ENCODE measurements at regions not wholly inside any gene's neighbourhood (a gene's known extent, or its start where the extent isn't known, plus 50 kb on each side); places are given as distances from the start of the nearest gene placed in this dataset.

DNA sequence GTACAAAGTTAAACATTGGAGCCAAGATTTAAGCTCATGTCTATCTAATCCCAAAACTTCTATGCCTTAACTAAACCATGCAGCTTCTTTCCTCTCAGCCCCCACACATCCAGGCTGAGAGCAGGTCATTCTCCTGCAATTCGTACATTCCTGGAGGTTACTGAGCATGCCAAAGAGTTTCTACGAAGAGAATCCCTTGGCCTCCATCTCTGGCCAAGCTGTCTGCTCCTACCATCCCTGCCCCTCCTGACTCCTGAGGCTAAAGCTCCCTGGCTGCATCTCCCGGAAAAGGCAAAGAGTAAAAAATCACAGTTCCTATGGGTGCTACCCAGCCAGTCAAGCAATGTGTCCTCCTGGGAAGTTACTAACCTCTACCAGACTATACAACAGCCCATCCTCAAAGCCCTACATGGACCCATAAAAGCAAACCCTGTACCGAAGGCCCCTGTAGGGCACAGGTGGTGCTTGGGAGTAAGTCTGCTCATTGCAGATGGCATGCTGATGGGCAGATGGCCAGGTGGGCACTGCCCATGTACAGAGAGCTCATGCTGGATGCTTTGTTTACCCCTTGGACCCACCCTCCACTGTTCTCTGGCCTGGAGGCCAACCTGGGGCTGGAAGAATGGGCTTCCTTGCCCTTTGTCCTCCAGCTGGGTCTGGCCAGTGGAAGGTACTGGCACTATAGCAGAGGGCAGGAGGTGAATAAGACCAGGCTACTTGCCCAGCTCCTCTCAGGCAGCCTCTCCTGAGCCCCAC is 99.5 kb downstream of the TTC32 start:
- Mint-ChIP-seq H3K36me3 (no peaks in the 10 kb centered on the region), H3K9me3 (no peaks in the 10 kb centered on the region), H3K4me1 (no peaks in the 10 kb centered on the region), H3K4me3 (no peak overlapping the region), H3K27ac (no peak overlapping the region)
- no peak for ATAC-seq
- no peak for DNase-seq (ENCODE audit: low spot score in 2 of 2)

DNA sequence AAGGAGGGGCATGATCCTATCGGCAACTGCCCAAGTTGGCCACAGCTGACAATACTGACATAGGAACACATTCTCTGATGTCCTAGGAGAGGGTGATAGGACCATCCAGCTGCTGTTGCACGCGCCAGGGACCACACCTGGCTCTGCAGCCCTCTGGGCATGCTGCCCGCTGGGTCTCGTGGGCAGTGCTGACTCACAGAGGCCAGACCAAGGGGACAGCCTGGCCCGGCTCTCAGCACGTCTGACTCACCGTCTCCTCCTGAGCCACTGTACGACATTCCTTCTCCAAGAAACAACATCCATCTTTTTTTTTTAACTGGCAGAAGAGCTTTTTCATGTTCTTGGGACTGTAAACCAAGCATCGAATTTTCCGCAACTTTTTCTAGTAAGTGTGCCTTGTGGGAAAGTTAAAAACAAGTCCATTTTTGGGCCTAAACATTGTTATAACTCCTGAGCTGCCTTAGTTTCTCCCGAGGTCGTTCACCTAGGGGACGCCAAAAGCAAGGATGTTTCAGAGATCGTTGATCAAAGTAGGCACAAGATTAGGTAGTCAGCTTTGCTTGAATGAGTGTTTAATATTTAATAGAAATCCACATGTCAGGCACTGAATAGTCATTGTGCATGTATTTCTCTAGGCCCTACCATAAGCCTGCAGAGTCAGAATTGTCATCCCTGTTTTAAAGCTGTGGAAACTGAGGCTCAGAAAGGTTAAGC is 100.3 kb downstream of the TTC32 start:
- Mint-ChIP-seq H3K9me3 (no peaks in the 10 kb centered on the region), H3K36me3 (no peaks in the 10 kb centered on the region), H3K4me1 (no peaks in the 10 kb centered on the region), H3K27ac (no peak overlapping the region), H3K4me3 (no peak overlapping the region)
- no peak for ATAC-seq
- no peak for DNase-seq (ENCODE audit: low spot score in 2 of 2)

DNA sequence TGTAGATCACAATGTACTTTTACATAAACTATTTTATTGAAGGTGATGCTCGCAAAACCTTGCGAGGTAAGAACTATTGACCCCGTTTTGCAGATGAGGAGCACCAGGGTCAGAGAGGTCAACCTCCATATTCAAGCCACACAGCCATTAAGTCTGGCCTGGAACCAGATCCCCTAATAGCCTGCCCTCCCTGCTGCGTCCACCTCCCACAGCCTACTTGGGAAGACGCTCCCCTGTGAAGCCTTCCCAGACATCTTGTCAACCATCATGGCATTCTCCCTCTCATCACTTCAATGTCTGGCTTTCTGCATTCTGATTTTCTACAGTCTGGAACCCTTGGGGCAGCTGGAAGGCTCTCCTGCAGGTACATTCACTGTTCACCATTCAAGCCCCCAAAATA is 101.0 kb downstream of the TTC32 start:
- no peaks in the 10 kb centered on the region for H3K4me1 Mint-ChIP-seq
- no peaks in the 10 kb centered on the region for H3K36me3 Mint-ChIP-seq
- H3K9me3 Mint-ChIP-seq, result no peaks in the 10 kb centered on the region
- no peak for DNase-seq (ENCODE audit: low spot score in 2 of 2)
- H3K27ac Mint-ChIP-seq, result no peak overlapping the region
- H3K4me3 Mint-ChIP-seq, result no peak overlapping the region
- ATAC-seq, result no peak

DNA sequence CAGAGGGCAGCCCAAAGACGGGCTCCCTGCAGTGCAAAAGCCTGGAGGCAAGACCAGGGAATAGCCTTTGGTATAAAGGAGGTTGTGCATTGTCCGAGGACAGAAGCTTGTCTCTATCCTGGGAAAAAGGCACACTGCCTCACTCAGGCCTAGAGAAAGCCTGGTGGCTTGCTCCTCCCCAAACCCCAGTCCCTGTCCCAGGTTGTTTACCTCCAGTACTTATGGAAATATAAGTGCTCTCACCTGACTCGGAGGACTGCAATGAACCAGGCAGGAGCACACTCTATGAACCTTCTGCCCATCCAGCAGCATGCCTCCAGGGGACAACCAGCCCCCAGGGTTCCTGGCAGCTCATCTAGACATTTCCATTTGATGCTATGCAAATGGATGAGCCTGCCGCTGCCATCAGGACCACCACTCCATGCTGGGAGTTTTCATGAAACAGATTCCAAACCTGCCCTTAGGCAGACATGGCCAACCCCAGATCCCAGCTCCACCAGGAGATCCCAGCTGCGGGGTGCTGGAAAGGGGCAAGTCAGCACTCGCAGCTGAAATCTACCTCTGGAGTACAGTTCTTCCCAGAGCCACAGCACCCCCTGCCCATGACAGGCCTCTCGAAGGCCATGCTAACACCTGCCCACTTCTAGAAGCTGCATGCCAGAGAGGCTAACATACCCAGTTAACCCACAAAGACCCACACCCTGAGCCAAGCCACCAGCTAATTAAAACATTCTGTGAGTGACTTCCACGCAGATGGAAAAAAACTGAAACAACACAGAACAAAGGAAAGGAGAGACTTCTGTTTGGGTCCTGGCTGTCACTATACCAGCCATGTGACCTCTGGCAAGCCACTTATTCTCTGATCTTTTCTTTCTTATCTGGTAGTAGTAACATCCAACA is 101.7 kb downstream of the TTC32 start:
- Mint-ChIP-seq H3K4me3 (no peak overlapping the region), H3K36me3 (no peaks in the 10 kb centered on the region), H3K27ac (no peak overlapping the region), H3K9me3 (no peaks in the 10 kb centered on the region), H3K4me1 (no peaks in the 10 kb centered on the region)
- no peak for ATAC-seq
- DNase-seq (ENCODE audit: low spot score in 2 of 2), result no peak

DNA sequence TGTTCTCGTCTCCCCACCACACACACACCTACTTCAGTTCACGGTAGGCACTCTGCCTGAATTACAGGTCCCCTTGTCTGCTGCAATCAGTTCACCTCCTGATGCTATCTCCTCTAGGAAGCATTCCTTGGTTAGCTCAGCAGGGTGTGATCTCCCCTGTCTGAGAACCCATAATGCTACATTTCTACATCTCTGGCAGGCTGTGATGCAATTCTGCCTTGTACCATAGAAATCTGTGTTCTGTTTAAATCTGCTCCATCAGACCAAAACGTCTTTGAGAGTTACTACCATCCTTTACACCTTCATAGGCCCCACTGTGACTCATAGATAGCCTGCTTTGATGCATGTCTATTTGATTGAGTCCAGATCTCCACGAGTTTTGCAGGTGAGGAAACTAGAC is 103.9 kb downstream of the TTC32 start:
- Mint-ChIP-seq H3K27ac (no peak overlapping the region), H3K36me3 (no peaks in the 10 kb centered on the region), H3K4me1 (no peaks in the 10 kb centered on the region), H3K4me3 (no peak overlapping the region), H3K9me3 (no peaks in the 10 kb centered on the region)
- ATAC-seq, result peak; percentile 12
- no peak for DNase-seq (ENCODE audit: low spot score in 2 of 2)

DNA sequence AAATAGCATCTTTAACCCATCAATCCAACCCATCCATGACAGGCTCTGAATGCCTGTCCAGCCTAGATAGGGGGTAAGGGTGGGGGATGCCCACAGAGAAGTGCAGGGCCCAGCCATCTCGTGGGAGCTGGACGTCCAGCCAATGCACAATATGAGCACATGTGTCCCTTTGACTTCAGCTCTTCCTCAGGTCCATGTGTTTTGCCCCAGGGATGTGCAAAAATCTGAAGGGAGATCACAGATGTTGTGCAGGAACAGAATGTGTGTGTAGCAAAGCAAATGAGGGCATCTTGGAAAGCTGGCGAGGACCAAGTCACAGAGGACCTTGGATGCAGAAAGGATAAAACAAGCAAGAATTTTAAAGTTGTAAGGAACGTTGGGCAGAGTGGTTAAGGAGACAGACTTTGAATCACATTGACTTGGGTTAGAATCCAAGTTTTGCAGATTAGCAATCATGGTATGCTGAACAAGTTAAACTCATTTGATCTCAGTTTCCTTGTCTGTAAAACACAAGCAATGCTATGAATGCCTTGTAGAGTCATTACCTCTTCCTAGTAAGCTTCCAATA is 104.5 kb downstream of the TTC32 start:
- no peak for ATAC-seq
- DNase-seq (ENCODE audit: low spot score in 2 of 2), result no peak
- H3K4me1 Mint-ChIP-seq, result no peaks in the 10 kb centered on the region
- no peaks in the 10 kb centered on the region for H3K36me3 Mint-ChIP-seq
- H3K9me3 Mint-ChIP-seq, result no peaks in the 10 kb centered on the region
- no peak overlapping the region for H3K27ac Mint-ChIP-seq
- no peak overlapping the region for H3K4me3 Mint-ChIP-seq

DNA sequence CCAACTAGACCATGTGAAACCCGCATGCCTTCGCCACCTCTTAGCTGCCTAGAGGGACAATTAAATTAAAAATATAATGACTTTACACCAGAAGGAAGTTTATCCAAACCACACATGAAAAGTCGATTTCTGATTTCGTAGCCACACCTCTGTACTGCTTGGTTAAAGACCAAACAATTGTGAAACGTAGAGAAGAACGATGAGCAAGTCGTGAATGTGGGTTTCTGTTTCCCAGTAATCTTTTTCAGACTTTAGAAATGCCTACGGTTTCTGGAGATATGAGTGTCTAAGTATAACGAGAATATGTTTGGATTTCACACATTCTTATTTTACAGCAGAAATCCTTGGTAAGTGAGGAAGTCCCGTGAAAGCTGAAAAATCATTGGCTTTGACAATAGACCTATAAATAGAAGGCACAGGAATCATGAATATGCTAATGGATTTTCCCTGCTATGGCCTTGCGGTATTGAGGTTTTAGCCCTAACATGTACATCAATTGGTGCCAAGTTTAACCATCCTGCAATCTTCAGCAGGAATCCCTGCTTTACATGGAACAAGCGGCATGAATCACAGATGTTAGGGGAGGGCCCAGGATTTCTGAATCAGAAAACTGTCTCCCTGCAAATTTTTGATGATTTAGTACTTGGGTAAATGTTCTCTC is 105.6 kb downstream of the TTC32 start:
- DNase-seq (ENCODE audit: low spot score in 2 of 2) (no peak), ATAC-seq (no peak)
- Mint-ChIP-seq H3K4me1 (no peaks in the 10 kb centered on the region), H3K9me3 (no peaks in the 10 kb centered on the region), H3K4me3 (no peak overlapping the region), H3K36me3 (no peaks in the 10 kb centered on the region), H3K27ac (no peak overlapping the region)

DNA sequence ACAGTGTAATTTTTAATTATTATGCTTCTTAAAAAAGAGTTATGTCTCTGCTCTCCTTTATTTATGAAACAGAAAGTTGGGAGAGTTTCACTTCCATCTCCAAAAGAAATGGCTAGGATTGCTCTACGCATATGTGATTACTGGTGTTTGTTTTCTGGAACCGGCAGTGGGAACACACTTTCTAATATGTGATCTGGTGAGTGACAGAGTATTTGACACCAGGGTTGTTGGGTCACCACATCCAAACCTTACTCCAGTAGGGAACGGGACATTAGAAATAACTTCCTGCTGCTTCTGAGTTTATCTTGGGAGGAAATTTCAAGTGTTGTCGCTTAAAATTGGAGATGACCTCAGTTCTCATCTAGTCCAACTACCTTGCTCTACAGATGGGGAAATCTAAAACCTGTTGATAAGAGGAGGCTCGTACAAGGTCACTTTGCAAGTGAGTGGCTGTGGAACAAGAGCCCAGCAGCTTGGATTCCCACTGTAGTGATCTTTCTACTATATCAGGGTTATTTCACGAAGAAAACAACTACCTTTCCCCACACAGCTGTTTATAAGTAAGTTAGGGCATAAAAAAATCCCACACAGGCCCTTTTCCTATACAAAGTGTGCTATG is 108.5 kb downstream of the TTC32 start:
- H3K9me3 Mint-ChIP-seq, result no peaks in the 10 kb centered on the region
- H3K4me1 Mint-ChIP-seq, result no peaks in the 10 kb centered on the region
- H3K36me3 Mint-ChIP-seq, result no peaks in the 10 kb centered on the region
- DNase-seq (ENCODE audit: low spot score in 2 of 2), result no peak
- H3K4me3 Mint-ChIP-seq, result no peak overlapping the region
- no peak for ATAC-seq
- no peak overlapping the region for H3K27ac Mint-ChIP-seq

DNA sequence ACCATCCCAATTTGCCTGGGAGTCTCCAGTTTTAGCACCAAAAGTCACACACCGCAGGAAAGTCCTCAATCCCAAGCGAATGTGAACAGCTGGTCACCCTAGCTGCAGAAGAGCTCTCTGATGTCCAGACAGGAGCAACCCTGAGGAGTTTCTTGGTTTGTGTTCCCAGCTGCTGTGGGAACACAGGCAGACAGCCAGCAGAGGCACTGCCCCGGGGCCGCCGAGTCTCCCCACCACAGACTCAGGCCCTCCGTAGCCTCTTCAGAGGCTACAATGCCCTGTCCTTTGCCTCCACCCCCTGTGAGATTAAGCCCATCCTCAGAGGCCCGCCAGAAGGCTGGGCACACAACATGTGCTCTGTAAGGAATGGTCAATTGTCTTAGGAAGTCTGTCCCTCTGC is 111.5 kb downstream of the TTC32 start:
- no peak for ATAC-seq
- Mint-ChIP-seq H3K4me3 (no peak overlapping the region), H3K27ac (no peak overlapping the region)

DNA sequence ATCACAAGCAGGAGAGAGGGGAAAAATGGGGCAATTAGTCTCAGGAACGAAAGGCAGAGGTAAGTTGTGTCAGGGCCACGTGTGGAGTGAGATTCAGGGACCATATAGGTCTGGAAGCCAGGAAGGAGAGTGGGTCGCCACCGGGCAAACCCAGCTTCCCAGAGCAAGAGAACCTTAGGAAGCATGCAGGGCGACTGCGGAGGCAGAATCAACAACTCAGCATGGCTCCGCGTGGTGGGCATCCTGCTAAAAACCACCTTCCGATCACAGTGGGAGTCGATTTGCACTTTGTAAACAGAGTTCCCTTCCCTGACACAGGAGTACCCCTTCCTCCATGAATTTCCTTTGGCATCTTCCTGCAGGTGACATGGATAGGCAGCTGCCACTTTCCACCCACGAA is 114.6 kb downstream of the TTC32 start:
- Mint-ChIP-seq H3K4me3 (no peak overlapping the region), H3K9me3 (no peaks in the 10 kb centered on the region), H3K27ac (no peak overlapping the region), H3K36me3 (no peaks in the 10 kb centered on the region), H3K4me1 (no peaks in the 10 kb centered on the region)
- DNase-seq (ENCODE audit: low spot score in 2 of 2), result no peak
- no peak for ATAC-seq

More for the DNA sequence above, 111.5 kb downstream of the TTC32 start:
- no peaks in the 10 kb centered on the region for H3K4me1 Mint-ChIP-seq
- no peaks in the 10 kb centered on the region for H3K36me3 Mint-ChIP-seq
- no peaks in the 10 kb centered on the region for H3K9me3 Mint-ChIP-seq
- no peak for DNase-seq (ENCODE audit: low spot score in 2 of 2)

DNA sequence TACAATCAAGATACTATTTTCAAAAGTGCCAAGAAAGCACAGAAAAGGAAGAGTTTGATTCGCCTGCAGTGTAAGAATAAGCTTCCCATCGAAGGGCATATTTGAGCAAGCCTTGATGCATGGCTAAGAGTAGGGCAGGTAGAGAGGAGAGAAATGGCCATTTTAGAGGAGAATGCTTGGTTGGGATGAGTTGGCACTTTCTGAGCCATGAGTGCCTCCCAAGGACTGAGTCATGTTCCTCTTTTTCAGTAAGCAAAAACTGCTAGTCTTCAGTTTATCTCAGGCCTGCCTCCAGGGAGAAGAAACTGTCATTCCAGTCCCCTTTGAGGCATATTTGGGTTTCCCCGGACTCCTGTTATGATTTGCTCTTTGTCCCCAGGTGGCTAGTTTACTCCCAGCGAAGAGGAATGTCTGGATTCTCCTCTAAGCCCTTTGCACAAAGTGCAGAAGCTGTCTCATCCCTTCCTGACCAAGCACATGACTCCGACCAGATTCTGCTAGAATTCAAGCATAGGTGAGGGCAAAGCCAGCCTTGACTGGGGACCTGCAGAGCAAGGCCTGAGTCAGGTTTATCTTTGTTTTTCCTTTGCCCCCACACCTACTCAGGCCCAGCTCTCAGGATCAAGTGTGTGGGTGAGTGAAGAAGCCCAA is 115.2 kb downstream of the TTC32 start:
- Mint-ChIP-seq H3K9me3 (no peaks in the 10 kb centered on the region), H3K4me3 (no peak overlapping the region), H3K27ac (no peak overlapping the region), H3K4me1 (no peaks in the 10 kb centered on the region), H3K36me3 (no peaks in the 10 kb centered on the region)
- DNase-seq (ENCODE audit: low spot score in 2 of 2) (no peak), ATAC-seq (no peak)

DNA sequence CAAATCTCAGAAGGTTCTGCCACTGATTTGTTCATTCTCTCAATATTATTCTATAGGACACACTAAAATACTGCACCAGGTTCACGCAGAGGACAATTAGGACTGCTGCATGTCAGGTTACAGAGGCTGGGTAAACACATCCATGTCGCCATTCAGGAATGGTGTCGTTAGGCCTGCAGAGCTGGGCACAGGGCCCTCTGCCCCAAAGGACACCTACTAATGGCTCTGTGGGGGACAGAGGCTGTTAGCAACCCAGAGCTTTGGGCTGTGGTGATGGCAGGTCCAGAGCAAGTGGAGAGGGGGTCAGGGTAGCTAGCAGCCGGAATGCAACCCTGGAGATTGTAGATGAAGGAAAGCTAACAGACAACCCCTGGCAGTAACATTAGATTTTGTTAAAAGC is 115.9 kb downstream of the TTC32 start:
- DNase-seq (ENCODE audit: low spot score in 2 of 2), result no peak
- no peak for ATAC-seq
- Mint-ChIP-seq H3K36me3 (no peaks in the 10 kb centered on the region), H3K4me3 (no peak overlapping the region), H3K4me1 (no peaks in the 10 kb centered on the region), H3K9me3 (no peaks in the 10 kb centered on the region), H3K27ac (no peak overlapping the region)

DNA sequence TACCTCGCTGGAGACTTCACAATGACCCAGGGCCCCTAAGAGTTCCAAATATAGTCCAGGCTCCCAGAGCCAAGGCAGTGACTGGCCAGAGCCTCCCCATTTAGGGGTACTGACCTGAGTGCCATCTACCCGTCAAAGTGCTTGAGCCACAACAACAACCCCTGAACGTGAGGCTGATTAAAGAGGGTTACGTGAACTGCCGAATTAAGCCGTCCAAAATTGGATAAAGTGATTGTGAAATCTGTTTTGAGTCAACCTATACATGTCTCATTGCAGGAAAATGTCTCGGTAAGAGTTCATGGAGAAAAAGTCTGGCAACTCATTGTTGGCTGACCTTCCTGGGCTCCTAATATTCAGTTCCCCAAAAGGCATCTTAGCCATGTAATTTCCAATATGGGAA is 116.3 kb downstream of the TTC32 start:
- Mint-ChIP-seq H3K4me1 (no peaks in the 10 kb centered on the region), H3K36me3 (no peaks in the 10 kb centered on the region), H3K27ac (no peak overlapping the region), H3K4me3 (no peak overlapping the region), H3K9me3 (no peaks in the 10 kb centered on the region)
- ATAC-seq, result no peak
- DNase-seq (ENCODE audit: low spot score in 2 of 2), result no peak

DNA sequence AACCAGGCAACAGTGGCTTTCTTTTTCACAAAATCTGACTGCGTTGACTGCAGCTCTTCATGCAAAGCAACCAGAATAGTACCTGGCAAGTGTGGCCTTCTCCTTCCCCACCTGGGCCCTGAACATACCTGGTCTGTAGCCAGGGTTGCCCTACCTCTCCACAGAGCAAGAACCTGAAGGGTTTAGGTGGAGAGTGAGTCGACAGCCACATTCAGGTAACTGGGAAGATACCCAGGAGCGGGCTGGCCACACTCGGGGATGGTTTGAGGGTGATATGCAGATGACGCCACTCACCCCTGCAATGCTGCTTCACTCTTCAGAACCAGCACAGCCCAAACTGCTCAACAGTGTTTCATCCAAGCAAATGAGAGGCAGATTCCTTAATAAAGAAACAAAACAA is 117.3 kb downstream of the TTC32 start:
- Mint-ChIP-seq H3K9me3 (no peaks in the 10 kb centered on the region), H3K4me3 (no peak overlapping the region), H3K27ac (no peak overlapping the region), H3K36me3 (no peaks in the 10 kb centered on the region), H3K4me1 (no peaks in the 10 kb centered on the region)
- ATAC-seq (no peak), DNase-seq (ENCODE audit: low spot score in 2 of 2) (no peak)

Data from stimulated activated effector memory CD8-positive, alpha-beta T cell treated with anti-CD3 and anti-CD28 coated beads, Interleukin-12 subunit alpha, Interleukin-12 subunit beta, amount 100 ng/mL, for 72 hours (primary cell).